ENCODE measurements at regions not wholly inside any gene's neighbourhood (a gene's known extent, or its start where the extent isn't known, plus 50 kb on each side); places are given as distances from the start of the nearest gene placed in this dataset.

GRCh38 chr1:61523893-61524605, 200.9 kb downstream of the TM2D1 start:
- no peak overlapping the region for H3K27ac Mint-ChIP-seq
- H3K9me3 Mint-ChIP-seq: no peaks in the 10 kb centered on the region
- H3K36me3 Mint-ChIP-seq (ENCODE audit: low read depth): no peaks in the 10 kb centered on the region
- no peak for DNase-seq
- intact Hi-C loops (cut with micrococcal nuclease): no loop called here
- H3K27me3 Mint-ChIP-seq: peaks cover 29% of the 10 kb centered on the region
- H3K4me3 Mint-ChIP-seq: no peak overlapping the region
- no peaks in the 10 kb centered on the region for H3K4me1 Mint-ChIP-seq

- intact Hi-C loops (cut with micrococcal nuclease): no loop called here
These were observed 201.7 kb downstream of the TM2D1 start for GRCh38 chr1:61523229-61523628.

GRCh38 chr1:61520401-61520800, 204.5 kb downstream of the TM2D1 start:
- no peaks in the 10 kb centered on the region for H3K9me3 Mint-ChIP-seq
- H3K4me3 Mint-ChIP-seq: no peak overlapping the region
- DNase-seq: no peak
- no peaks in the 10 kb centered on the region for H3K4me1 Mint-ChIP-seq
- H3K27me3 Mint-ChIP-seq: peaks cover 26% of the 10 kb centered on the region
- H3K36me3 Mint-ChIP-seq (ENCODE audit: low read depth): no peaks in the 10 kb centered on the region
- H3K27ac Mint-ChIP-seq: no peak overlapping the region
- intact Hi-C loops (cut with micrococcal nuclease): no loop called here

More at GRCh38 chr1:61523229-61523628, 201.7 kb downstream of the TM2D1 start:
- DNase-seq: no peak
- Mint-ChIP-seq H3K27me3 (peaks cover 32% of the 10 kb centered on the region), H3K9me3 (no peaks in the 10 kb centered on the region), H3K27ac (no peak overlapping the region), H3K4me3 (no peak overlapping the region), H3K36me3 (ENCODE audit: low read depth) (no peaks in the 10 kb centered on the region), H3K4me1 (no peaks in the 10 kb centered on the region)

- no peak for DNase-seq
- Mint-ChIP-seq H3K9me3 (no peaks in the 10 kb centered on the region), H3K36me3 (ENCODE audit: low read depth) (no peaks in the 10 kb centered on the region), H3K27ac (no peak overlapping the region), H3K4me3 (no peak overlapping the region), H3K27me3 (peaks cover 26% of the 10 kb centered on the region), H3K4me1 (no peaks in the 10 kb centered on the region)
- intact Hi-C loops (cut with micrococcal nuclease): no loop called here
These were observed 205.3 kb downstream of the TM2D1 start for GRCh38 chr1:61519631-61520030.

- no peaks in the 10 kb centered on the region for H3K36me3 Mint-ChIP-seq (ENCODE audit: low read depth)
- no peaks in the 10 kb centered on the region for H3K9me3 Mint-ChIP-seq
- H3K27me3 Mint-ChIP-seq: peaks cover 24% of the 10 kb centered on the region
- H3K27ac Mint-ChIP-seq: no peak overlapping the region
- intact Hi-C loops (cut with micrococcal nuclease): no loop called here
- H3K4me1 Mint-ChIP-seq: no peaks in the 10 kb centered on the region
- no peak overlapping the region for H3K4me3 Mint-ChIP-seq
- no peak for DNase-seq
These were observed 206.1 kb downstream of the TM2D1 start for GRCh38 chr1:61518670-61519400.

- no peak overlapping the region for H3K27ac Mint-ChIP-seq
- H3K4me3 Mint-ChIP-seq: no peak overlapping the region
- DNase-seq: no peak
- H3K9me3 Mint-ChIP-seq: no peaks in the 10 kb centered on the region
- H3K36me3 Mint-ChIP-seq (ENCODE audit: low read depth): no peaks in the 10 kb centered on the region
- H3K4me1 Mint-ChIP-seq: no peaks in the 10 kb centered on the region
- peaks cover 17% of the 10 kb centered on the region for H3K27me3 Mint-ChIP-seq
- intact Hi-C loops (cut with micrococcal nuclease): no loop called here
These were observed 207.6 kb downstream of the TM2D1 start for GRCh38 chr1:61517345-61517744.

GRCh38 chr1:61515096-61515495, 209.8 kb downstream of the TM2D1 start:
- Mint-ChIP-seq H3K27ac (no peak overlapping the region), H3K36me3 (ENCODE audit: low read depth) (no peaks in the 10 kb centered on the region), H3K4me3 (no peak overlapping the region), H3K27me3 (peaks cover 16% of the 10 kb centered on the region), H3K9me3 (no peaks in the 10 kb centered on the region), H3K4me1 (no peaks in the 10 kb centered on the region)
- intact Hi-C loops (cut with micrococcal nuclease): no loop called here
- no peak for DNase-seq

All from activated CD4-positive, alpha-beta T cell treated with anti-CD3 and anti-CD28 coated beads, Interleukin-2, amount 10 ng/mL, durations not matched to agents 24 days and 14 days (primary cell).